Fibroblast of lung (primary cell): ENCODE measurements at regions not wholly inside any gene's neighbourhood (a gene's known extent, or its start where the extent isn't known, plus 50 kb on each side); places are given as distances from the start of the nearest gene placed in this dataset.
A peak's percentile ranks its signal among the peaks of the same experiment; 100 is the strongest.

Experiments used
- DNase-seq, 2 donors: peaks; one replicate each; pipeline versions ENCODE4 v3.0.0 to v3.0.0-alpha.2; 2010; ENCODE audit warnings: low read depth in 2 of 2
- H2AFZ ChIP-seq: 2 replicates; pipeline ENCODE4 v1.5.1; 2012; ENCODE audit warnings: low read length, control low read depth, inconsistent platforms
- H3K27ac ChIP-seq: 2 replicates; pipeline ENCODE4 v1.5.1; 2011; ENCODE audit warnings: low read length, control low read depth; ENCODE audit not compliant: insufficient read depth
- H3K27me3 ChIP-seq: 2 replicates; pipeline ENCODE4 v1.5.1; 2011; ENCODE audit warnings: mild to moderate bottlenecking, low read length; ENCODE audit not compliant: control insufficient read depth, insufficient read depth
- H3K36me3 ChIP-seq: 2 replicates; pipeline ENCODE4 v1.5.1; 2011; ENCODE audit warnings: low read length; ENCODE audit not compliant: control insufficient read depth, insufficient read depth
- H3K4me1 ChIP-seq: 2 replicates; pipeline ENCODE4 v1.5.1; 2011; ENCODE audit warnings: low read length; ENCODE audit not compliant: control insufficient read depth, insufficient read depth; ENCODE audit errors: extremely low read depth
- H3K4me2 ChIP-seq: 2 replicates; pipeline ENCODE4 v1.5.1; 2011; ENCODE audit warnings: low read length, control low read depth; ENCODE audit not compliant: insufficient read depth; ENCODE audit errors: extremely low read depth
- H3K4me3 ChIP-seq, 4 experiments: fragments of 200-600 bp in 1 of 4; sonication (generic) in 1 of 4; replicated peaks in 1 of 4; 2 replicates each; pipeline ENCODE4 v1.5.1; 2011 to 2016; ENCODE audit warnings: low read length in 4 of 4, low read depth in 3 of 4, mild to moderate bottlenecking in 3 of 4, control low read depth in 2 of 4, inconsistent platforms in 1 of 4, mixed read lengths in 1 of 4; ENCODE audit not compliant: insufficient read depth in 1 of 4; ENCODE audit errors: control extremely low read depth in 1 of 4
- H3K79me2 ChIP-seq: 2 replicates; pipeline ENCODE4 v1.5.1; 2012; ENCODE audit warnings: mild to moderate bottlenecking, low read length, inconsistent platforms; ENCODE audit not compliant: control insufficient read depth, insufficient read depth
- H3K9ac ChIP-seq: 2 replicates; pipeline ENCODE4 v1.5.1; 2011; ENCODE audit warnings: mild to moderate bottlenecking, low read length, control low read depth; ENCODE audit not compliant: insufficient read depth
- H3K9me3 ChIP-seq: 2 replicates; pipeline ENCODE4 v1.5.1; 2012; ENCODE audit warnings: low read depth, low read length; ENCODE audit not compliant: control insufficient read depth, insufficient read depth
- H4K20me1 ChIP-seq: 2 replicates; pipeline ENCODE4 v1.5.1; 2011; ENCODE audit warnings: low read length; ENCODE audit not compliant: control insufficient read depth, insufficient read depth; ENCODE audit errors: extremely low read depth
- CTCF ChIP-seq, 2 donors: IDR thresholded peaks in 1 of 2; conservative IDR thresholded peaks in 1 of 2; 1 replicate in 1 of 2; 2 replicates in 1 of 2; pipeline ENCODE4 v1.5.1; 2011 to 2012; ENCODE audit warnings: low read length in 2 of 2, control low read depth in 1 of 2, inconsistent platforms in 1 of 2, low read depth in 1 of 2, mild to moderate bottlenecking in 1 of 2
- EZH2 ChIP-seq: IDR thresholded peaks from 2 replicates; pipeline ENCODE4 v1.5.1; 2012; ENCODE audit warnings: low read length, control low read depth, mild to moderate bottlenecking; ENCODE audit errors: missing control alignments

GRCh38 chr13:83498481-83499190, 383.6 kb downstream of the SLITRK1 start:
- DNase-seq = peak; percentile 45 to 51

GRCh38 chr13:83498045-83498444, 384.2 kb downstream of the SLITRK1 start:
- Histone ChIP-seq H4K20me1 (no peaks in the 10 kb centered on the region), H3K4me1 (no peaks in the 10 kb centered on the region), H3K36me3 (no peaks in the 10 kb centered on the region), H3K79me2 (no peaks in the 10 kb centered on the region), H2AFZ (no peak overlapping the region), H3K27ac (no peak overlapping the region), H3K27me3 (no peaks in the 10 kb centered on the region), H3K4me2 (no peak overlapping the region), H3K4me3 (no peak overlapping the region), H3K9ac (no peak overlapping the region), H3K9me3 (no peaks in the 10 kb centered on the region)
- no peak for DNase-seq
- TF ChIP-seq CTCF (conservative IDR thresholded peaks at IDR 0.05 in 1 of 2, IDR thresholded peaks at IDR 0.05 in 1 of 2; ENCODE audit: low read depth in 1 of 2, low read length in 2 of 2) (no peak), EZH2 (no peak)

More at GRCh38 chr13:83498481-83499190, 383.6 kb downstream of the SLITRK1 start:
- no peak overlapping the region for H3K4me2 ChIP-seq
- H3K79me2 ChIP-seq = no peaks in the 10 kb centered on the region
- H3K4me1 ChIP-seq = no peaks in the 10 kb centered on the region
- no peaks in the 10 kb centered on the region for H3K36me3 ChIP-seq
- TF ChIP-seq CTCF (conservative IDR thresholded peaks at IDR 0.05 in 1 of 2, IDR thresholded peaks at IDR 0.05 in 1 of 2; ENCODE audit: low read depth in 1 of 2, low read length in 2 of 2) (no peak), EZH2 (no peak)
- H3K27ac ChIP-seq = no peak overlapping the region
- H3K9ac ChIP-seq = no peak overlapping the region
- H4K20me1 ChIP-seq = no peaks in the 10 kb centered on the region
- no peak overlapping the region for H2AFZ ChIP-seq
- H3K27me3 ChIP-seq = no peaks in the 10 kb centered on the region
- H3K9me3 ChIP-seq = no peaks in the 10 kb centered on the region
- H3K4me3 ChIP-seq = no peak overlapping the region

- Histone ChIP-seq H4K20me1 (no peaks in the 10 kb centered on the region), H3K27me3 (no peaks in the 10 kb centered on the region), H3K9me3 (no peaks in the 10 kb centered on the region), H3K9ac (no peak overlapping the region), H3K4me1 (no peaks in the 10 kb centered on the region), H3K79me2 (no peaks in the 10 kb centered on the region), H3K4me2 (no peak overlapping the region), H2AFZ (no peak overlapping the region), H3K36me3 (no peaks in the 10 kb centered on the region), H3K27ac (no peak overlapping the region), H3K4me3 (no peak overlapping the region)
- DNase-seq = no peak
- TF ChIP-seq CTCF (conservative IDR thresholded peaks at IDR 0.05 in 1 of 2, IDR thresholded peaks at IDR 0.05 in 1 of 2; ENCODE audit: low read depth in 1 of 2, low read length in 2 of 2) (no peak), EZH2 (no peak)
Observed at GRCh38 chr13:83496501-83496900, 385.8 kb downstream of the SLITRK1 start.
